DMS114 treated with DMSO at 0.1 percent for 48 hours (cell line): ENCODE measurements at regions not wholly inside any gene's neighbourhood (a gene's known extent, or its start where the extent isn't known, plus 50 kb on each side); places are given as distances from the start of the nearest gene placed in this dataset.
"Not testable (repeated sequence)": the region's sequence is repeated elsewhere in the genome, so short reads cannot be mapped to it uniquely, and the experiment has no call there.

Experiments used
- DNase-seq: peaks from one replicate; lab custom pipeline; 2025; ENCODE audit not compliant: unreplicated experiment; lab: John Stamatoyannopoulos, UW

GRCh38 chr16:15307184-15307583 is 70.9 kb downstream of the NPIPA5 start:
- not testable (repeated sequence) for DNase-seq

- DNase-seq = not testable (repeated sequence)
Measured at GRCh38 chr16:15305889-15306288, 72.2 kb downstream of the NPIPA5 start.

- not testable (repeated sequence) for DNase-seq
Measured at GRCh38 chr16:15303667-15304324, 74.3 kb downstream of the NPIPA5 start.

GRCh38 chr16:15297104-15297503 is 81.0 kb downstream of the NPIPA5 start:
- not testable (repeated sequence) for DNase-seq

- DNase-seq = not testable (repeated sequence)
Measured at GRCh38 chr16:15274796-15275195, 103.3 kb downstream of the NPIPA5 start.

- not testable (repeated sequence) for DNase-seq
Measured at GRCh38 chr16:15273964-15274363, 104.1 kb downstream of the NPIPA5 start.

GRCh38 chr16:15266941-15267340 is 111.2 kb downstream of the NPIPA5 start:
- DNase-seq = not testable (repeated sequence)

- DNase-seq = not testable (repeated sequence)
Measured at GRCh38 chr16:15262212-15262611, 115.9 kb downstream of the NPIPA5 start.

- not testable (repeated sequence) for DNase-seq
Measured at GRCh38 chr16:15247971-15248370, 130.1 kb downstream of the NPIPA5 start.

- DNase-seq = not testable (repeated sequence)
Measured at GRCh38 chr16:15236674-15237323, 141.3 kb downstream of the NPIPA5 start.

GRCh38 chr16:15235140-15235539 is 141.1 kb upstream of the RRN3 start:
- DNase-seq = not testable (repeated sequence)

- not testable (repeated sequence) for DNase-seq
Measured at GRCh38 chr16:15234702-15235101, 140.6 kb upstream of the RRN3 start.

- DNase-seq = not testable (repeated sequence)
Measured at GRCh38 chr16:15230432-15230831, 136.4 kb upstream of the RRN3 start.

GRCh38 chr16:15229661-15230060 is 135.6 kb upstream of the RRN3 start:
- not testable (repeated sequence) for DNase-seq

GRCh38 chr16:15224651-15225050 is 130.6 kb upstream of the RRN3 start:
- DNase-seq = not testable (repeated sequence)

GRCh38 chr16:15223398-15223797 is 129.3 kb upstream of the RRN3 start:
- DNase-seq = not testable (repeated sequence)

- peak; percentile 17 for DNase-seq
Measured at GRCh38 chr16:15219679-15220615, 125.9 kb upstream of the RRN3 start.

GRCh38 chr16:15218856-15219500 is 124.9 kb upstream of the RRN3 start:
- not testable (repeated sequence) for DNase-seq

GRCh38 chr16:15207202-15207981 is 113.3 kb upstream of the RRN3 start:
- DNase-seq = not testable (repeated sequence)

GRCh38 chr16:15206439-15206838 is 112.4 kb upstream of the RRN3 start:
- DNase-seq = not testable (repeated sequence)
